ENCODE measurements at regions not wholly inside any gene's neighbourhood (a gene's known extent, or its start where the extent isn't known, plus 50 kb on each side); places are given as distances from the start of the nearest gene placed in this dataset.

- CTCF ChIA-PET: no interaction called here
- H3K4me1 ChIP-seq (ENCODE audit: control insufficient read depth in 2 of 2, insufficient read depth in 2 of 2, low read length in 2 of 2): no peaks in the 10 kb centered on the region
- no peaks in the 10 kb centered on the region for H4K20me1 ChIP-seq (ENCODE audit: control insufficient read depth, insufficient read depth, low read length, poor library complexity, severe bottlenecking)
- H3K36me3 ChIP-seq (replicated peaks in 1 of 2; ENCODE audit: control extremely low read depth in 1 of 2, control insufficient read depth in 1 of 2, extremely low read depth in 1 of 2, insufficient read depth in 2 of 2, low read length in 1 of 2): no peaks in the 10 kb centered on the region
- no peaks in the 10 kb centered on the region for H3K9me3 Mint-ChIP-seq (ENCODE audit: insufficient read depth)
- H3K4me2 ChIP-seq (replicated peaks; ENCODE audit: low read depth, low read length, poor library complexity, severe bottlenecking): no peak overlapping the region
- H3K4me3 Mint-ChIP-seq: no peak overlapping the region
- H3K79me2 ChIP-seq (ENCODE audit: control insufficient read depth, insufficient read depth, low read length): no peaks in the 10 kb centered on the region
- POLR2A ChIA-PET: no interaction called here
- TF ChIP-seq CTCF (IDR thresholded peaks at IDR 0.05): no peak
- TF ChIP-seq EZH2 (IDR thresholded peaks at IDR 0.05; ENCODE audit: borderline replicate concordance, insufficient read depth, low read depth, low read length, poor library complexity, severe bottlenecking): no peak
- H3K27ac Mint-ChIP-seq: no peak overlapping the region
- DNase-seq (no peak), ATAC-seq (ENCODE audit: low read depth) (no peak)
- H3K9ac ChIP-seq (ENCODE audit: low read length): no peak overlapping the region
- no peaks in the 10 kb centered on the region for H3K27me3 Mint-ChIP-seq
- intact Hi-C loops (cut with micrococcal nuclease): no loop called here
- H3K9me3 ChIP-seq (ENCODE audit: control extremely low read depth in 1 of 3, control insufficient read depth in 2 of 3, insufficient read depth in 1 of 3, low read length in 2 of 3): no peaks in the 10 kb centered on the region
- no peak overlapping the region for H2AFZ ChIP-seq (ENCODE audit: insufficient read depth, low read depth, low read length, poor library complexity, severe bottlenecking)
- H3K27ac ChIP-seq (ENCODE audit: low read length in 2 of 2): no peak overlapping the region
- WGBS (ENCODE audit: insufficient coverage): 40% methylated on average over 1 of the region's 4 CpGs
- H3K4me3 ChIP-seq (ENCODE audit: control extremely low read depth in 1 of 5, extremely low read depth in 1 of 5, insufficient read depth in 1 of 5, low read depth in 2 of 5, low read length in 4 of 5): no peak overlapping the region
- H3K4me1 Mint-ChIP-seq: no peaks in the 10 kb centered on the region
- no peaks in the 10 kb centered on the region for H3K27me3 ChIP-seq (replicated peaks in 1 of 4; ENCODE audit: control extremely low read depth in 1 of 4, control insufficient read depth in 3 of 4, insufficient read depth in 4 of 4, low read length in 3 of 4)
Observed at GRCh38 chr9:18384066-18384465, 89.9 kb upstream of the ADAMTSL1 start.

GRCh38 chr9:18385696-18386490 is 88.1 kb upstream of the ADAMTSL1 start:
- POLR2A ChIA-PET: no interaction called here
- WGBS (ENCODE audit: insufficient coverage): no CpG with 5 or more reads among the region's 6 CpGs

More at GRCh38 chr9:18385696-18386490, 88.1 kb upstream of the ADAMTSL1 start:
- Mint-ChIP-seq H3K27ac (no peak overlapping the region), H3K4me1 (no peaks in the 10 kb centered on the region), H3K27me3 (no peaks in the 10 kb centered on the region), H3K9me3 (ENCODE audit: insufficient read depth) (no peaks in the 10 kb centered on the region), H3K4me3 (no peak overlapping the region)
- Histone ChIP-seq H3K27ac (ENCODE audit: low read length in 2 of 2) (no peak overlapping the region), H3K27me3 (replicated peaks in 1 of 4; ENCODE audit: control extremely low read depth in 1 of 4, control insufficient read depth in 3 of 4, insufficient read depth in 4 of 4, low read length in 3 of 4) (no peaks in the 10 kb centered on the region), H3K9ac (ENCODE audit: low read length) (no peak overlapping the region), H3K36me3 (replicated peaks in 1 of 2; ENCODE audit: control extremely low read depth in 1 of 2, control insufficient read depth in 1 of 2, extremely low read depth in 1 of 2, insufficient read depth in 2 of 2, low read length in 1 of 2) (no peaks in the 10 kb centered on the region), H3K9me3 (ENCODE audit: control extremely low read depth in 1 of 3, control insufficient read depth in 2 of 3, insufficient read depth in 1 of 3, low read length in 2 of 3) (no peaks in the 10 kb centered on the region), H3K4me1 (ENCODE audit: control insufficient read depth in 2 of 2, insufficient read depth in 2 of 2, low read length in 2 of 2) (no peaks in the 10 kb centered on the region), H3K4me2 (replicated peaks; ENCODE audit: low read depth, low read length, poor library complexity, severe bottlenecking) (no peak overlapping the region), H3K79me2 (ENCODE audit: control insufficient read depth, insufficient read depth, low read length) (no peaks in the 10 kb centered on the region), H3K4me3 (ENCODE audit: control extremely low read depth in 1 of 5, extremely low read depth in 1 of 5, insufficient read depth in 1 of 5, low read depth in 2 of 5, low read length in 4 of 5) (no peak overlapping the region), H2AFZ (ENCODE audit: insufficient read depth, low read depth, low read length, poor library complexity, severe bottlenecking) (no peak overlapping the region), H4K20me1 (ENCODE audit: control insufficient read depth, insufficient read depth, low read length, poor library complexity, severe bottlenecking) (no peaks in the 10 kb centered on the region)
- intact Hi-C loops (cut with micrococcal nuclease): no loop called here
- DNase-seq: no peak
- CTCF ChIA-PET: no interaction called here
- no peak for TF ChIP-seq CTCF (IDR thresholded peaks at IDR 0.05)
- ATAC-seq (ENCODE audit: low read depth): no peak

Data from B cell (primary cell).